NB4 (cell line): ENCODE measurements at regions not wholly inside any gene's neighbourhood (a gene's known extent, or its start where the extent isn't known, plus 50 kb on each side); places are given as distances from the start of the nearest gene placed in this dataset.
A peak's percentile ranks its signal among the peaks of the same experiment; 100 is the strongest.

ENCODE experiments used
- DNase-seq: peaks from one replicate; pipeline ENCODE4 v3.0.0; 2010; ENCODE audit warnings: low read depth
- H3K4me3 ChIP-seq: one replicate; pipeline ENCODE4 v1.5.1; 2011; ENCODE audit warnings: mild to moderate bottlenecking, low read depth, low read length, moderate library complexity
- MYC ChIP-seq: IDR thresholded peaks from 2 replicates; pipeline ENCODE4 v1.6.1; 2011; ENCODE audit warnings: low read depth, low read length
- POLR2A ChIP-seq: IDR thresholded peaks from 2 replicates; pipeline ENCODE4 v1.6.1; 2011; ENCODE audit warnings: mild to moderate bottlenecking; ENCODE audit not compliant: insufficient read length; ENCODE audit errors: extremely low read depth
- TF ChIP-seq, protein P1 (sequence below): IDR thresholded peaks from 2 replicates; pipeline ENCODE4 v1.6.1; 2011; ENCODE audit warnings: low read depth, low read length
- TF ChIP-seq, protein P2 (sequence below): IDR thresholded peaks from one replicate; pipeline ENCODE4 v1.5.1; 2012; ENCODE audit warnings: low read depth, low read length

DNA sequence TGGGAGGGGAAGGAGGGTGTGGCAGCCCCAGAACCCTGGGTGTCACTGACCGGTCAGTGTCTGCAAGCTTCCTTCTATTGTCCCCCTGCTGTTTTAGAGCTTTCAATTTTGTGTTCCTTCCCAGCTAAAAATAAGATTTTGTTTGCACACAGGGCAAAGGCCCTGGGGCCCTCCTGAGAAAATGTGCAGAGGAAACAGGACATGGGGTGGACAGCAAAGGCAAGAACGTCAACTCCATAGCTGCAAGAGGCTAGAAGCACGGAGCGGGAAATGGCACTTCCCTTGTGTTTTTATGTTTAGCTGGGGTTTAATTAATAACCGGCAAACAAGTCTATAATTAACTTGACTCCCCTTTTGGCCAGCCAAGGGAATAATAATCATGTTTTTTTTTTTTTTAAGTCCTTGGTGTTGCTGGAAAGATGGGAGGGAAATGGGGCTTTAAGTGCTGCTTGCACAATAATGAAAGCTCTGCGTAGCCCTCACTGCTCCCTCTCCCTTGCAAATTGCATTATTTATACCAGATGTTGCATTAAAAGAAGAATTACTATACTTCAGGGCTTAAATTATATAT, 261.4 kb upstream of the USP24 start:
- H3K4me3 ChIP-seq, result no peak overlapping the region
- no peak for TF ChIP-seq POLR2A
- TF ChIP-seq, protein P1, sequence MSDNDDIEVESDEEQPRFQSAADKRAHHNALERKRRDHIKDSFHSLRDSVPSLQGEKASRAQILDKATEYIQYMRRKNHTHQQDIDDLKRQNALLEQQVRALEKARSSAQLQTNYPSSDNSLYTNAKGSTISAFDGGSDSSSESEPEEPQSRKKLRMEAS, result no peak
- TF ChIP-seq, protein P2, sequence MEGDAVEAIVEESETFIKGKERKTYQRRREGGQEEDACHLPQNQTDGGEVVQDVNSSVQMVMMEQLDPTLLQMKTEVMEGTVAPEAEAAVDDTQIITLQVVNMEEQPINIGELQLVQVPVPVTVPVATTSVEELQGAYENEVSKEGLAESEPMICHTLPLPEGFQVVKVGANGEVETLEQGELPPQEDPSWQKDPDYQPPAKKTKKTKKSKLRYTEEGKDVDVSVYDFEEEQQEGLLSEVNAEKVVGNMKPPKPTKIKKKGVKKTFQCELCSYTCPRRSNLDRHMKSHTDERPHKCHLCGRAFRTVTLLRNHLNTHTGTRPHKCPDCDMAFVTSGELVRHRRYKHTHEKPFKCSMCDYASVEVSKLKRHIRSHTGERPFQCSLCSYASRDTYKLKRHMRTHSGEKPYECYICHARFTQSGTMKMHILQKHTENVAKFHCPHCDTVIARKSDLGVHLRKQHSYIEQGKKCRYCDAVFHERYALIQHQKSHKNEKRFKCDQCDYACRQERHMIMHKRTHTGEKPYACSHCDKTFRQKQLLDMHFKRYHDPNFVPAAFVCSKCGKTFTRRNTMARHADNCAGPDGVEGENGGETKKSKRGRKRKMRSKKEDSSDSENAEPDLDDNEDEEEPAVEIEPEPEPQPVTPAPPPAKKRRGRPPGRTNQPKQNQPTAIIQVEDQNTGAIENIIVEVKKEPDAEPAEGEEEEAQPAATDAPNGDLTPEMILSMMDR, result no peak
- TF ChIP-seq MYC, result no peak
- no peak for DNase-seq

DNA sequence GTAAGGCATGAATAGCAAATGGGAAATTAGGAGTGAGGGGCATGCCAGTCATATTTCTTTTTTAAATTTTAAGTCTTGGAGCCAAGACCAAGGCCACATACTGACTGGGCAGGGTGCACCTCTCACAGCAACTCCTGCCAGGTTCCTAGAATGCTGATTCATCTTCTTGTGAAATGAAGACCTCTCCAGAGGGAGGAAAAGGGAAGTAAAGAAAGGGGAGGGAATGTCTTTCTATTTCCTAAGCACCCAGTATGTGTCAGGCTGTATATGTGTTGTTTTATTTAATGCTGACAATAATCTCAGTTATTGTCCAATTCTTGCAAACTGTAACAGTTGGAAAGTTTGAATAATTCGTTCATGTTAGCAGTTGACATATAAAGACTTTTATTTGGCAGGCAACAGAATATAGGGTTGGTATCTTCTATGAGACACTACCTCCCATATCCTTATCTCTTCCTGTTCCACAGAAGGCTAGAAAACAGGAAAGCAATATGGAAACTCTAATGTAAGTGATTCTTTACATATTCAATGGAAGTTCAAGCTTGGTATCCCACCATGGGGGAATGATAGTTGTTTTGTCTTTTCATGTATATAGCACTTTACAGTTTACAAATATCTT, 259.1 kb upstream of the USP24 start:
- DNase-seq, result peak; percentile 37
- H3K4me3 ChIP-seq, result no peak overlapping the region
- TF ChIP-seq, protein P1, result no peak
- TF ChIP-seq POLR2A (no peak), MYC (no peak)
- TF ChIP-seq, protein P2, result no peak

DNA sequence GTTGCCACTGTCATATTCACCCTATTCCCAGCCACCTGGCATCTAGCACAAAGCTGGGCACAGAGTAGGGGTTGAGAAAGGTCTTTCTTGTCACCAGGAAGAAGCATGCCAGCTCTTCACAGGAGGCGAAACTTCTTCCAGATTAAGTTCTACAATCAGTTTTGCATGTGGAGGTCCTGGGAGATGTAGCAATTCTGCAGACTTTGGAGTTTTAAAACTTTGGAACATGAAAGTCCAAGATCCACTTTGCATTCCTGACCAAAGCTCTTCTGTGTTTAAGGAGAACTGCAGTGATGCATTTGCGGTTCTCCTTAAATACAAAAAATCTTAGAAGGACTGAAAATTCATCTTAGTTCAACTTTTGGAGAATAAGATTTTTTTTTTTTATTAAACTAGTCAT, 258.5 kb upstream of the USP24 start:
- TF ChIP-seq, protein P1, result no peak
- TF ChIP-seq MYC (no peak), POLR2A (no peak)
- TF ChIP-seq, protein P2, result no peak
- H3K4me3 ChIP-seq, result no peak overlapping the region
- no peak for DNase-seq

DNA sequence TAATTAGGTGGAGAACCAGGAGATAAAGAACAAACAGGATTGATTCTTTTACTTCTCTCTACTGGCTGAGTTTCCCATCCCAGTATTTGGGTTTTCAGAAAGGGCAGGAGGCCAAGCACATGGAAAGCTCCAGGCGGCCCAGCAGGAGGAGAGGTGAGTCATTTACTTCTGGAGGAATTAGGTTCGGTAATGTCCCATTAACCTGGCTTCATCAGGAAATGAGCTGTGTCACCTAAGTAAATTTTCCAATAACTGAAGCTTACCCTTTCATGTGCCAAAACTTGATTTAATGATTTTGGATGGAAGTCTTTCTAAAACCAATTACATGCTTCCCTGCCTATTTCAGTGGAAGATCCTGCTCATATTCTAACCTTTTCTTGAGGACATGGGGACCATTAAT, 257.6 kb upstream of the USP24 start:
- no peak for DNase-seq
- no peak overlapping the region for H3K4me3 ChIP-seq
- TF ChIP-seq, protein P1, result no peak
- TF ChIP-seq POLR2A (no peak), MYC (no peak)
- TF ChIP-seq, protein P2, result no peak

DNA sequence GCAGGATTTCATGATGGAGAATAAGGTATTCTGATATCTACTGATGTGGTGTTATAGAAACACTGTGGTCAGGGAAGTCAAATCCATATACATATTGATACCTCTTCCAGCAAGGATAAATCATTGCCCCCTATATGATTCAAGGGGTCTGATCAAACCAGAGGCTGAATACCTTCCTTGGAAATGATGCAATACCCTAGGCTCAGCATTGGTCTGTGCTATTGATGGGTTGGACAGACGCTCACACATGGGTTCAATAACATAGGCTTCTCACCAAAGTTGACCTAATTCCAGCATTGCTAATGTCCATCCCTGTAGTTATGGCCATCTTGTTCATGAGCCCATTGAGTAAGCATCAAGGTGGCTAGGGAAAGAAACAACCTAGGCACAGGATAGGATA, 257.0 kb upstream of the USP24 start:
- no peak overlapping the region for H3K4me3 ChIP-seq
- TF ChIP-seq POLR2A, result no peak
- no peak for DNase-seq

DNA sequence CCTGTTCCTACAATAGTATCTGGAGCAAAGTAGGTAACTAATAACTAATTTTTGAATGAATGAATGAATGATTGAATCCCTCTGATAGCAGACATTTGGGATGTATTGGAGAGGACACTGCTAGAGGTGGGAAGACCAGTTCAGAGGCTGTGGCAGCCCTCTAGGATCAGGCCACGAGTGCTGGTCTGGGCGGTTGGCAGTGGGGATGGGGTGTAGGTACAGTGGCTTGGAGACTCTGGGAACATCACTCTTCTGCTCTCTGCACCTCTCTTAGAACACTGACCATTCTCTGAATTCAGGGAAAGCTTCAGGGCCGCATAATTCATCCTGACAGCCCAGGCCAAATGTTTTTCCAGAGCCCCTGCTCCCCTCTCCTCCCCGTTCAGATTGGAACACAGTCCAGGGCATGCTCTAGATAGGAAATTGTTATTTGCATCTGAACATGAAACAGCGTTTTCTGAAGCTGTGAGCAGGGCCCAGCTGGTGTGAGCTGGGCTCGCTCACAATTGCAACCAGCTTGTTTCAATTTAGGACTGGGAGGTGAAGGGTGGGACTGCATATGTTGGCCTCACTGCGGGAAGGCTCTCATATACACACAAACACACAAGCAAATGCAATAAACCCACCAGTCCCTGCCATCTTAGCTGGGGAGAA, 253.1 kb upstream of the USP24 start:
- H3K4me3 ChIP-seq, result no peak overlapping the region
- no peak for DNase-seq
- TF ChIP-seq MYC (no peak), POLR2A (no peak)
- TF ChIP-seq, protein P1, result no peak
- TF ChIP-seq, protein P2, result no peak
